Small intestine (tissue), 7 donors: ENCODE measurements at regions not wholly inside any gene's neighbourhood (a gene's known extent, or its start where the extent isn't known, plus 50 kb on each side); places are given as distances from the start of the nearest gene placed in this dataset.
A peak's percentile ranks its signal among the peaks of the same experiment; 100 is the strongest.

Experiments
- DNase-seq, 2 donors: peaks; one replicate each; pipeline versions ENCODE4 v3.0.0 to v3.0.0-alpha.2; 2013
- FAIRE-seq: peaks from 2 replicates; lab custom pipeline; 2012; peaks lifted over from hg19 to GRCh38; lab: Jason Lieb, UNC
- H3K27ac ChIP-seq, 3 donors: one replicate each; pipeline ENCODE4 v1.5.1; 2013; ENCODE audit warnings: low read length in 2 of 3, mild to moderate bottlenecking in 2 of 3, control low read depth in 1 of 3, inconsistent platforms in 1 of 3, low read depth in 1 of 3, moderate library complexity in 1 of 3
- H3K27me3 ChIP-seq, 3 donors: one replicate each; pipeline ENCODE4 v1.6.1; 2013; ENCODE audit warnings: low read length in 3 of 3, inconsistent platforms in 1 of 3; ENCODE audit not compliant: control insufficient read depth in 3 of 3, insufficient read depth in 3 of 3
- H3K36me3 ChIP-seq, 3 donors: one replicate each; pipeline ENCODE4 v1.6.1; 2013; ENCODE audit warnings: low read length in 3 of 3, inconsistent platforms in 1 of 3, low read depth in 1 of 3, mild to moderate bottlenecking in 1 of 3, moderate library complexity in 1 of 3; ENCODE audit not compliant: control insufficient read depth in 3 of 3, insufficient read depth in 2 of 3
- H3K4me1 ChIP-seq, 3 donors: one replicate each; pipeline ENCODE4 v1.6.1; 2013; ENCODE audit warnings: low read length in 2 of 3, inconsistent platforms in 1 of 3, low read depth in 1 of 3, mild to moderate bottlenecking in 1 of 3, moderate library complexity in 1 of 3; ENCODE audit not compliant: control insufficient read depth in 3 of 3, insufficient read depth in 2 of 3
- H3K4me3 ChIP-seq, 3 donors: one replicate each; pipeline ENCODE4 v1.5.1; 2013; ENCODE audit warnings: low read length in 3 of 3, control low read depth in 1 of 3, inconsistent platforms in 1 of 3, low read depth in 1 of 3, mild to moderate bottlenecking in 1 of 3, moderate library complexity in 1 of 3
- H3K9me3 ChIP-seq, 2 donors: one replicate each; pipeline ENCODE4 v1.6.1; 2013; ENCODE audit warnings: low read depth in 1 of 2, low read length in 1 of 2; ENCODE audit not compliant: control insufficient read depth in 2 of 2, insufficient read depth in 1 of 2
- WGBS, 3 donors: extraction: QIAGEN DNeasy Blood & Tissue Kit; methylation state at CpG; one replicate each; pipeline ENCODE4 v1.1.7; 2013; 5-methylcytosine and 5-hydroxymethylcytosine counted together
- donor health status: healthy with polysubstance abuse.
- donor health status: control.
- donor health status: control.
- donor health status: Bipolar disorder and iron deficiency.
- donor health status: healthy.

GRCh38 chr2:166831930-166832329 lies 56.4 kb upstream of the XIRP2 start:
- no peak overlapping the region for H3K4me3 ChIP-seq
- H3K4me1 ChIP-seq: no peaks in the 10 kb centered on the region
- WGBS, 3 donors: 86 to 91% (median 89%) methylated on average over 4 of the region's 4 CpGs
- no peaks in the 10 kb centered on the region for H3K36me3 ChIP-seq
- H3K9me3 ChIP-seq: no peaks in the 10 kb centered on the region
- H3K27me3 ChIP-seq: no peaks in the 10 kb centered on the region
- DNase-seq: no peak
- no peak overlapping the region for H3K27ac ChIP-seq
- no peak for FAIRE-seq

DNA sequence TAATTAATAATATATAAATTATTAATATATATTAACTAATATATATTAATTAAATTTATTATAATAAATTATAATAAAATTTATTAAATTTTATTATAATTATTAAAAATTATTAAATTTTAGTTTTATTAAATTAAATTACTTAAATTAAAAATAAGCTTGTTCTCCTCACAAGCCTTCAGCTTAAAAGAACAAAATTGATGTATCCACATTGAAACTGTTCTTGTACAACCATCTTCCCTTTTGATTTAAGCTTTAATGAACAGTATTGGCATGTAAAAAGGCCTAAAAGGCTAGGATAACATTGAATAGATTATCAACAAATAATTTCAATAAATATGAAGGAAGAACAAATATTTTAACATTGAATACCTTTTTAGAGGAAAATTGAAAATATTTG lies 62.4 kb upstream of the XIRP2 start:
- no peak for FAIRE-seq
- no peaks in the 10 kb centered on the region for H3K9me3 ChIP-seq

DNA sequence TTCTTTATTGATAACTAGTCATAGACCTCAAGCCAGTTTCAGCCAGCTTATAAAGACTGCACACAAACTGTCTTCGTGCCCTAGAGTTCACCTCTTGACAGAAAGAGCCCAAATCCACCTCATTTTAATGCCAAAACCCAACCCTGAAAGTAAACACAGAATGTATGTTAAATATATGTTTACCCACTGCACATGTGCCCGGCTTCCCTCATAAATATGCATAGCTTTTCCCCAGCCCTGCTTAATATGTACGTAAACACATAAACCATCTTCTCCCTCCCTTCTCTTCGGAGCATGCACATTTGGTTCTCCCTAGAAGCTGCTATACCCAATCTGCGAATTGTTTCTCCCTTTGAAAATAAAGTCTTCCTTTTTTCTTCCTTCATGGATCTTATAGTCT lies 73.9 kb upstream of the XIRP2 start:
- FAIRE-seq (no peak), DNase-seq (no peak)
- no peaks in the 10 kb centered on the region for H3K27me3 ChIP-seq
- no peak overlapping the region for H3K4me3 ChIP-seq
- no peak overlapping the region for H3K27ac ChIP-seq
- H3K4me1 ChIP-seq: no peaks in the 10 kb centered on the region
- H3K36me3 ChIP-seq: no peaks in the 10 kb centered on the region
- 62 to 78% (median 66%) methylated on average over 5 of the region's 5 CpGs for WGBS, 3 donors
- peaks cover 0 to 2% of the 10 kb centered on the region in 2 donors for H3K9me3 ChIP-seq

More for the DNA sequence above, 62.4 kb upstream of the XIRP2 start:
- H3K27ac ChIP-seq: no peak overlapping the region
- DNase-seq: no peak
- no peak overlapping the region for H3K4me3 ChIP-seq
- no peaks in the 10 kb centered on the region for H3K36me3 ChIP-seq
- H3K27me3 ChIP-seq: no peaks in the 10 kb centered on the region
- no peaks in the 10 kb centered on the region for H3K4me1 ChIP-seq

- no peaks in the 10 kb centered on the region for H3K27me3 ChIP-seq
- no peaks in the 10 kb centered on the region for H3K36me3 ChIP-seq
- H3K4me3 ChIP-seq: no peak overlapping the region
- DNase-seq: no peak
- 68 to 83% (median 73%) methylated on average over 5 of the region's 5 CpGs for WGBS, 3 donors
- FAIRE-seq: no peak
- H3K4me1 ChIP-seq: no peaks in the 10 kb centered on the region
- H3K27ac ChIP-seq: no peak overlapping the region
- H3K9me3 ChIP-seq: peaks cover 0 to 2% of the 10 kb centered on the region in 2 donors
Observed at GRCh38 chr2:166812166-166812891, 76.0 kb upstream of the XIRP2 start.

GRCh38 chr2:166805753-166806152 lies 82.5 kb upstream of the XIRP2 start:
- no peak overlapping the region for H3K27ac ChIP-seq
- H3K27me3 ChIP-seq: no peaks in the 10 kb centered on the region
- 90% methylated on average over 2 of the region's 2 CpGs for WGBS, 3 donors
- no peak overlapping the region for H3K4me3 ChIP-seq
- no peaks in the 10 kb centered on the region for H3K36me3 ChIP-seq
- H3K4me1 ChIP-seq: no peaks in the 10 kb centered on the region
- FAIRE-seq: no peak
- no peaks in the 10 kb centered on the region for H3K9me3 ChIP-seq
- no peak for DNase-seq

- no peaks in the 10 kb centered on the region for H3K4me1 ChIP-seq
- no peaks in the 10 kb centered on the region for H3K9me3 ChIP-seq
- H3K36me3 ChIP-seq: no peaks in the 10 kb centered on the region
- H3K27ac ChIP-seq: no peak overlapping the region
- FAIRE-seq (no peak), DNase-seq (peak; percentile 15 to 26)
- no peaks in the 10 kb centered on the region for H3K27me3 ChIP-seq
- 7 to 16% (median 14%) methylated on average over 6 of the region's 6 CpGs for WGBS, 3 donors
- no peak overlapping the region for H3K4me3 ChIP-seq
Observed at GRCh38 chr2:166803373-166804000, 84.8 kb upstream of the XIRP2 start.

GRCh38 chr2:166802475-166802874 lies 85.8 kb upstream of the XIRP2 start:
- DNase-seq (no peak), FAIRE-seq (no peak)
- Histone ChIP-seq H3K4me1 (no peaks in the 10 kb centered on the region), H3K27ac (no peak overlapping the region), H3K4me3 (no peak overlapping the region), H3K36me3 (no peaks in the 10 kb centered on the region), H3K27me3 (no peaks in the 10 kb centered on the region), H3K9me3 (no peaks in the 10 kb centered on the region)
- 27 to 32% (median 30%) methylated on average over 3 of the region's 3 CpGs for WGBS, 3 donors

DNA sequence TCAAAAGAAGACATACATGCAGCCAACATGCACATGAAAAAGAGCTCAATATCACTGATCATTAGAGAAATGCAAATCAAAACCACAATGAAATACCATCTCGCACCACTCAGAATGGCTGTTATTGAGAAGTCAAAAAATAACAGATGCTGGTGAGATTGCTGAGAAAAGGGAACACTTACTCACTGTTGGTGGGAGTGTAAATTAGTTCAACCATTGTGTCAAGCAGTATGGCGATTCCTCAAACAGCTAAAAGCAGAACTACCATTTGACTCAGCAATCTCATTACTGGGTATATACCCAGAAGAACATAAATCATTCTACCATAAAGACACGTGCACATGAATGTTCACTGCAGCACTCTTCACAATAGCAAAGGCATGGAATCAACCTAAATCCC lies 95.5 kb upstream of the XIRP2 start:
- H3K27me3 ChIP-seq: no peaks in the 10 kb centered on the region
- FAIRE-seq: no peak
- no peaks in the 10 kb centered on the region for H3K36me3 ChIP-seq
- H3K4me1 ChIP-seq: no peaks in the 10 kb centered on the region
- H3K27ac ChIP-seq: no peak overlapping the region
- no peak overlapping the region for H3K4me3 ChIP-seq
- no peak for DNase-seq
- H3K9me3 ChIP-seq: peaks cover 0 to 6% of the 10 kb centered on the region in 2 donors
- WGBS, 3 donors: 72 to 83% (median 79%) methylated on average over 3 of the region's 3 CpGs
